Stomach (tissue), 4 donors: ENCODE measurements at regions not wholly inside any gene's neighbourhood (a gene's known extent, or its start where the extent isn't known, plus 50 kb on each side); places are given as distances from the start of the nearest gene placed in this dataset.

Experiments used
- EP300 ChIP-seq: sonication (generic); formaldehyde crosslinking; IDR thresholded peaks from one replicate; pipeline ENCODE4 v1.6.1; 2017; ENCODE audit warnings: antibody characterized with exemption
- TF ChIP-seq, protein P1 (sequence below), 7 experiments: fragments of 450-650 bp in 4 of 7; fragments of 200-600 bp in 3 of 7; sonication (generic) in 3 of 7; IDR thresholded peaks; one replicate each; pipeline ENCODE4 v1.5.1; 2016 to 2019; ENCODE audit warnings: antibody characterized with exemption in 7 of 7, control low read depth in 2 of 7, mild to moderate bottlenecking in 1 of 7

GRCh38 chr3:128567141-128567540 is 74.1 kb upstream of the GATA2 start:
- TF ChIP-seq, protein P1, sequence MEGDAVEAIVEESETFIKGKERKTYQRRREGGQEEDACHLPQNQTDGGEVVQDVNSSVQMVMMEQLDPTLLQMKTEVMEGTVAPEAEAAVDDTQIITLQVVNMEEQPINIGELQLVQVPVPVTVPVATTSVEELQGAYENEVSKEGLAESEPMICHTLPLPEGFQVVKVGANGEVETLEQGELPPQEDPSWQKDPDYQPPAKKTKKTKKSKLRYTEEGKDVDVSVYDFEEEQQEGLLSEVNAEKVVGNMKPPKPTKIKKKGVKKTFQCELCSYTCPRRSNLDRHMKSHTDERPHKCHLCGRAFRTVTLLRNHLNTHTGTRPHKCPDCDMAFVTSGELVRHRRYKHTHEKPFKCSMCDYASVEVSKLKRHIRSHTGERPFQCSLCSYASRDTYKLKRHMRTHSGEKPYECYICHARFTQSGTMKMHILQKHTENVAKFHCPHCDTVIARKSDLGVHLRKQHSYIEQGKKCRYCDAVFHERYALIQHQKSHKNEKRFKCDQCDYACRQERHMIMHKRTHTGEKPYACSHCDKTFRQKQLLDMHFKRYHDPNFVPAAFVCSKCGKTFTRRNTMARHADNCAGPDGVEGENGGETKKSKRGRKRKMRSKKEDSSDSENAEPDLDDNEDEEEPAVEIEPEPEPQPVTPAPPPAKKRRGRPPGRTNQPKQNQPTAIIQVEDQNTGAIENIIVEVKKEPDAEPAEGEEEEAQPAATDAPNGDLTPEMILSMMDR (IDR thresholded peaks at IDR 0.05): no peak
- no peak for TF ChIP-seq EP300
